Hepatocyte (in vitro differentiated cells): ENCODE measurements at regions not wholly inside any gene's neighbourhood (a gene's known extent, or its start where the extent isn't known, plus 50 kb on each side); places are given as distances from the start of the nearest gene placed in this dataset.

Source experiments
- EZH2 ChIP-seq: fragments of 200-600 bp; sonication (generic); IDR thresholded peaks from 2 replicates; pipeline ENCODE4 v1.6.1; 2016; ENCODE audit warnings: antibody characterized with exemption, mild to moderate bottlenecking, borderline replicate concordance
- TF ChIP-seq, protein P1 (sequence below): fragments of 200-600 bp; sonication (generic); IDR thresholded peaks from 2 replicates; pipeline ENCODE4 v1.5.1; 2016; ENCODE audit warnings: antibody characterized with exemption, mild to moderate bottlenecking; ENCODE audit not compliant: poor library complexity

DNA sequence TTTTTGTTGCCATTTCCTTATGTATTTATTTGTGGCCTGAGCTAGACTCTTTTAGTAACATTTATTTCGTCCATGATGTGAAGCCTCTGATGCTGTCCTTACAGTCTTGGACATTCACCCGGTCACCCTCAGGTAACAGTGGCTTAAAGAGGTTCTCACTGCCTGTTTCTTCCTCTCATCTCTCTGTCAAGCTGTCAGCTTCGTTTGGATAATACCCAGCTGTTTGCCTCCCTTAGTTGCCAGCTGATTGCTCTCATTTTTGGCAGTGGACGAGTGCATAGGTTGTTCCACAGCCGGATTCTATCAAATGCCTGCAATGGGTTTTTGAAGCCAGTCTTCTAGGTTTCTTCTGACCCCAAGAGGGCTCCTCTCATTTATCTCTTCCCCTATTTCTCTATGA, 427.7 kb downstream of the MED10 start:
- TF ChIP-seq, protein P1, sequence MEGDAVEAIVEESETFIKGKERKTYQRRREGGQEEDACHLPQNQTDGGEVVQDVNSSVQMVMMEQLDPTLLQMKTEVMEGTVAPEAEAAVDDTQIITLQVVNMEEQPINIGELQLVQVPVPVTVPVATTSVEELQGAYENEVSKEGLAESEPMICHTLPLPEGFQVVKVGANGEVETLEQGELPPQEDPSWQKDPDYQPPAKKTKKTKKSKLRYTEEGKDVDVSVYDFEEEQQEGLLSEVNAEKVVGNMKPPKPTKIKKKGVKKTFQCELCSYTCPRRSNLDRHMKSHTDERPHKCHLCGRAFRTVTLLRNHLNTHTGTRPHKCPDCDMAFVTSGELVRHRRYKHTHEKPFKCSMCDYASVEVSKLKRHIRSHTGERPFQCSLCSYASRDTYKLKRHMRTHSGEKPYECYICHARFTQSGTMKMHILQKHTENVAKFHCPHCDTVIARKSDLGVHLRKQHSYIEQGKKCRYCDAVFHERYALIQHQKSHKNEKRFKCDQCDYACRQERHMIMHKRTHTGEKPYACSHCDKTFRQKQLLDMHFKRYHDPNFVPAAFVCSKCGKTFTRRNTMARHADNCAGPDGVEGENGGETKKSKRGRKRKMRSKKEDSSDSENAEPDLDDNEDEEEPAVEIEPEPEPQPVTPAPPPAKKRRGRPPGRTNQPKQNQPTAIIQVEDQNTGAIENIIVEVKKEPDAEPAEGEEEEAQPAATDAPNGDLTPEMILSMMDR: no peak
- no peak for TF ChIP-seq EZH2
